ENCODE measurements at regions not wholly inside any gene's neighbourhood (a gene's known extent, or its start where the extent isn't known, plus 50 kb on each side); places are given as distances from the start of the nearest gene placed in this dataset.

DNA sequence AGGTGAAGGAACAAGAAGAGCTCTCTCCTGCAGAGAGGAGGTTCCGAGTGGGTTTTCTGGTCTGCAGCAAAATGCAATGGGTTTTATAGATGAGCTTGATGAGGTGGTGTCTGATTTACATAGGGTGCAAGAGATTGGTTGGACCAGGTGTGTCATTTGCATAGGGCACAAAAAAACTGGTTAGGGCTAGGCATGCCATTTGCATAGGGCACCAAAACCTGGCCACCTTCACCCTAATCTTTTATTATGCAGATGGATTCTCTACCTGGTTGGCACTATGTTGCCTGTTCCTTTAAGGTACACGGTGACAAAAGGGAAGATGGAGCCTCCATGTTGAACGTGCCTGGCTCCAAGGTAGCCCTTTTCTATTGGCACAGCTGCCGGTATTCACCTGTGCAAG is 94.5 kb upstream of the PRKX start:
- no peak for ATAC-seq
- TF ChIP-seq CSRNP3 (CRISPR knock-in tag; IDR thresholded peaks at IDR 0.05) (no peak), ZNF8 (CRISPR knock-in tag; IDR thresholded peaks at IDR 0.05) (no peak), TSHZ2 (CRISPR knock-in tag; IDR thresholded peaks at IDR 0.05) (no peak), BACH2 (CRISPR knock-in tag; IDR thresholded peaks at IDR 0.05; ENCODE audit: borderline replicate concordance) (no peak), ZNF70 (CRISPR knock-in tag; IDR thresholded peaks at IDR 0.05) (no peak), RARB (CRISPR knock-in tag; IDR thresholded peaks at IDR 0.05) (no peak), PPARA (CRISPR knock-in tag; IDR thresholded peaks at IDR 0.05; ENCODE audit: borderline replicate concordance) (no peak), ZFP30 (CRISPR knock-in tag; IDR thresholded peaks at IDR 0.05) (no peak), GLIS3 (CRISPR knock-in tag; IDR thresholded peaks at IDR 0.05) (no peak), POU6F1 (CRISPR knock-in tag; IDR thresholded peaks at IDR 0.05; ENCODE audit: borderline replicate concordance, low read depth) (no peak), TCF4 (CRISPR knock-in tag; IDR thresholded peaks at IDR 0.05; ENCODE audit: borderline replicate concordance) (no peak), CREB5 (CRISPR knock-in tag; IDR thresholded peaks at IDR 0.05; ENCODE audit: low read depth) (no peak), CSDC2 (CRISPR knock-in tag; IDR thresholded peaks at IDR 0.05) (no peak)

- TF ChIP-seq ESRRG (CRISPR knock-in tag; IDR thresholded peaks at IDR 0.05) (no peak), POU6F1 (CRISPR knock-in tag; IDR thresholded peaks at IDR 0.05; ENCODE audit: borderline replicate concordance, low read depth) (no peak)
- peak; percentile 40 for ATAC-seq
Observed at GRCh38 chrX:3806630-3807029, 93.2 kb upstream of the PRKX start.

- no peak for ATAC-seq
- TF ChIP-seq ZFP30 (CRISPR knock-in tag; IDR thresholded peaks at IDR 0.05): no peak
- no peak for TF ChIP-seq GLIS3 (CRISPR knock-in tag; IDR thresholded peaks at IDR 0.05)
- TF ChIP-seq PATZ1 (CRISPR knock-in tag; IDR thresholded peaks at IDR 0.05; ENCODE audit: borderline replicate concordance): no peak
- no peak for TF ChIP-seq ARNTL (CRISPR knock-in tag; IDR thresholded peaks at IDR 0.05; ENCODE audit: borderline replicate concordance, low read depth)
- TF ChIP-seq SNAI2 (CRISPR knock-in tag; IDR thresholded peaks at IDR 0.05): no peak
- no peak for TF ChIP-seq PPARA (CRISPR knock-in tag; IDR thresholded peaks at IDR 0.05; ENCODE audit: borderline replicate concordance)
- TF ChIP-seq TCF4 (CRISPR knock-in tag; IDR thresholded peaks at IDR 0.05; ENCODE audit: borderline replicate concordance): no peak
- TF ChIP-seq ISL1 (CRISPR knock-in tag; IDR thresholded peaks at IDR 0.05): no peak
- no peak for TF ChIP-seq ZC3H10 (CRISPR knock-in tag; IDR thresholded peaks at IDR 0.05)
- no peak for TF ChIP-seq ZFP3 (CRISPR knock-in tag; IDR thresholded peaks at IDR 0.05)
- TF ChIP-seq TOX (CRISPR knock-in tag; IDR thresholded peaks at IDR 0.05; ENCODE audit: borderline replicate concordance): no peak
- no peak for TF ChIP-seq BACH2 (CRISPR knock-in tag; IDR thresholded peaks at IDR 0.05; ENCODE audit: borderline replicate concordance)
- no peak for TF ChIP-seq CREB5 (CRISPR knock-in tag; IDR thresholded peaks at IDR 0.05; ENCODE audit: low read depth)
Observed at GRCh38 chrX:3803713-3804112, 90.3 kb upstream of the PRKX start.
